Naive thymus-derived CD8-positive, alpha-beta T cell (primary cell): ENCODE measurements at regions not wholly inside any gene's neighbourhood (a gene's known extent, or its start where the extent isn't known, plus 50 kb on each side); places are given as distances from the start of the nearest gene placed in this dataset.

Experiments used
- ATAC-seq, 2 donors: fragments of 150-1000 bp; cut with Tn5 transposase in 1 of 2; sonication (Bioruptor Pico), chemical (Tn5 transposase) in 1 of 2; 1 replicate in 1 of 2; 2 replicates in 1 of 2; pipeline ENCODE4 v1.10.0; 2021; ENCODE audit warnings: mild to moderate bottlenecking in 2 of 2, moderate library complexity in 2 of 2
- POLR2A ChIA-PET: fragments of 350-600 bp; sonication (Branson Sonifier 250); formaldehyde crosslinking; loops from one replicate; lab custom pipeline; 2021; ENCODE audit warnings: antibody characterized with exemption; lab: Charles Lee
- DNase-seq, 10 donors: peaks; one replicate each; pipeline versions ENCODE4 v3.0.0 to v3.0.0-alpha.2; 2020 to 2022
- H3K27ac Mint-ChIP-seq, 10 donors: one replicate each; pipeline ENCODE4 v1.8.0; 2020 to 2022; ENCODE audit warnings: mild to moderate bottlenecking in 10 of 10, mixed read lengths in 10 of 10, moderate library complexity in 4 of 10, inconsistent platforms in 1 of 10
- H3K27me3 Mint-ChIP-seq, 5 donors: one replicate each; pipeline ENCODE4 v1.8.0; 2021 to 2022; ENCODE audit warnings: mixed read lengths in 5 of 5
- H3K36me3 Mint-ChIP-seq, 3 donors: one replicate each; pipeline ENCODE4 v1.8.0; 2020 to 2022; ENCODE audit warnings: mixed read lengths in 3 of 3, mild to moderate bottlenecking in 2 of 3, inconsistent platforms in 1 of 3
- H3K4me1 Mint-ChIP-seq, 4 donors: one replicate each; pipeline ENCODE4 v1.8.0; 2021 to 2022; ENCODE audit warnings: mixed read lengths in 4 of 4
- H3K4me3 Mint-ChIP-seq, 10 donors: one replicate each; pipeline ENCODE4 v1.8.0; 2020 to 2022; ENCODE audit warnings: mild to moderate bottlenecking in 10 of 10, mixed read lengths in 10 of 10, moderate library complexity in 6 of 10, inconsistent platforms in 1 of 10
- H3K9me3 Mint-ChIP-seq, 9 donors: one replicate each; pipeline ENCODE4 v1.8.0; 2020 to 2022; ENCODE audit warnings: mixed read lengths in 9 of 9, mild to moderate bottlenecking in 3 of 9, inconsistent platforms in 1 of 9, moderate library complexity in 1 of 9

GRCh38 chr14:98977451-98977850 is 294.5 kb downstream of the BCL11B start:
- H3K9me3 Mint-ChIP-seq = peaks cover 3 to 26% (median 12%) of the 10 kb centered on the region in 9 donors
- POLR2A ChIA-PET = no interaction called here
- ATAC-seq (no peak), DNase-seq (no peak)
- H3K27ac Mint-ChIP-seq = no peak overlapping the region
- H3K27me3 Mint-ChIP-seq = no peaks in the 10 kb centered on the region
- H3K36me3 Mint-ChIP-seq = peaks cover 0 to 19% (median 9%) of the 10 kb centered on the region in 3 donors
- no peak overlapping the region for H3K4me3 Mint-ChIP-seq
- H3K4me1 Mint-ChIP-seq = peaks cover 3 to 8% (median 4%) of the 10 kb centered on the region in 4 donors

- Mint-ChIP-seq H3K27ac (peak overlapping the region in 8 of 10 donors; percentile 28 to 89 (median 86)), H3K36me3 (peaks cover 0 to 12% (median 6%) of the 10 kb centered on the region in 3 donors), H3K4me1 (peaks cover 28 to 47% (median 39%) of the 10 kb centered on the region in 4 donors), H3K4me3 (peak overlapping the region in 3 of 10 donors; percentile 4 to 27 (median 13)), H3K9me3 (peaks cover 0 to 21% (median 10%) of the 10 kb centered on the region in 9 donors), H3K27me3 (no peaks in the 10 kb centered on the region)
- DNase-seq (no peak), ATAC-seq (no peak)
- POLR2A ChIA-PET = interaction anchor here (1.1 kb wide), 1 partner anchor 51 kb away, joined by 5 read pairs; no protein-coding TSS in a partner anchor
These were observed 289.0 kb downstream of the BCL11B start for GRCh38 chr14:98982986-98983385.

GRCh38 chr14:98984027-98984718 is 287.8 kb downstream of the BCL11B start:
- Mint-ChIP-seq H3K27ac (peak overlapping the region; percentile 89 to 98 (median 94)), H3K9me3 (peaks cover 0 to 14% (median 4%) of the 10 kb centered on the region in 9 donors), H3K36me3 (peaks cover 0 to 7% (median 0%) of the 10 kb centered on the region in 3 donors), H3K4me1 (peaks cover 35 to 49% (median 39%) of the 10 kb centered on the region in 4 donors), H3K4me3 (peak overlapping the region; percentile 68 to 89 (median 84)), H3K27me3 (no peaks in the 10 kb centered on the region)
- POLR2A ChIA-PET = interaction anchor here (0.6 to 1.5 kb wide), 9 partner anchors 10 to 288 kb away, joined by 3 to 5 read pairs (median 4); partner anchors contain the start of gene BCL11B
- no peak for DNase-seq
- ATAC-seq = peak in 1 of 2 donors; percentile 64

GRCh38 chr14:98984719-98985041 is 287.3 kb downstream of the BCL11B start:
- H3K27me3 Mint-ChIP-seq = no peaks in the 10 kb centered on the region
- POLR2A ChIA-PET = interaction anchor here (0.6 to 1.5 kb wide), 8 partner anchors 10 to 789 kb away, joined by 3 to 5 read pairs (median 4); no protein-coding TSS in a partner anchor
- DNase-seq = peak; percentile 34 to 86 (median 66)
- H3K4me1 Mint-ChIP-seq = peaks cover 35 to 49% (median 39%) of the 10 kb centered on the region in 4 donors
- H3K36me3 Mint-ChIP-seq = peaks cover 0 to 4% (median 0%) of the 10 kb centered on the region in 3 donors
- peak; percentile 96 for ATAC-seq
- peak overlapping the region; percentile 89 to 98 (median 94) for H3K27ac Mint-ChIP-seq
- H3K9me3 Mint-ChIP-seq = peaks cover 0 to 14% (median 4%) of the 10 kb centered on the region in 9 donors
- H3K4me3 Mint-ChIP-seq = peak overlapping the region; percentile 68 to 89 (median 84)

- POLR2A ChIA-PET = interaction anchor here (1.7 kb wide), 1 partner anchor 9 kb away, joined by 5 read pairs; no protein-coding TSS in a partner anchor
- no peaks in the 10 kb centered on the region for H3K27me3 Mint-ChIP-seq
- ATAC-seq (no peak), DNase-seq (no peak)
- peaks cover 21 to 27% (median 25%) of the 10 kb centered on the region in 4 donors for H3K4me1 Mint-ChIP-seq
- peak overlapping the region in 8 of 10 donors; percentile 39 to 96 (median 88) for H3K27ac Mint-ChIP-seq
- H3K36me3 Mint-ChIP-seq = no peaks in the 10 kb centered on the region
- peak overlapping the region in 5 of 10 donors; percentile 58 to 71 (median 69) for H3K4me3 Mint-ChIP-seq
- H3K9me3 Mint-ChIP-seq = no peaks in the 10 kb centered on the region
These were observed 278.2 kb downstream of the BCL11B start for GRCh38 chr14:98993818-98994217.

- H3K27ac Mint-ChIP-seq = peak overlapping the region; percentile 17 to 96 (median 84)
- DNase-seq = peak in 3 of 10 donors; percentile 9 to 29 (median 20)
- H3K4me1 Mint-ChIP-seq = peaks cover 21 to 26% (median 25%) of the 10 kb centered on the region in 4 donors
- POLR2A ChIA-PET = interaction anchor here (0.8 to 1.7 kb wide), 2 partner anchors 10 to 82 kb away, joined by 4 to 5 read pairs; no protein-coding TSS in a partner anchor
- no peaks in the 10 kb centered on the region for H3K9me3 Mint-ChIP-seq
- peak overlapping the region; percentile 39 to 79 (median 67) for H3K4me3 Mint-ChIP-seq
- ATAC-seq = peak; percentile 46 to 52
- no peaks in the 10 kb centered on the region for H3K36me3 Mint-ChIP-seq
- H3K27me3 Mint-ChIP-seq = no peaks in the 10 kb centered on the region
These were observed 277.4 kb downstream of the BCL11B start for GRCh38 chr14:98994561-98994960.

- POLR2A ChIA-PET = no interaction called here
- H3K9me3 Mint-ChIP-seq = no peaks in the 10 kb centered on the region
- H3K27ac Mint-ChIP-seq = peak overlapping the region in 2 of 10 donors; percentile 1 to 31
- H3K27me3 Mint-ChIP-seq = no peaks in the 10 kb centered on the region
- no peak for DNase-seq
- no peaks in the 10 kb centered on the region for H3K36me3 Mint-ChIP-seq
- no peak overlapping the region for H3K4me3 Mint-ChIP-seq
- H3K4me1 Mint-ChIP-seq = peaks cover 16 to 26% (median 23%) of the 10 kb centered on the region in 4 donors
- ATAC-seq = no peak
These were observed 274.3 kb downstream of the BCL11B start for GRCh38 chr14:98997526-98998205.

GRCh38 chr14:98999345-98999744 is 272.7 kb downstream of the BCL11B start:
- DNase-seq = no peak
- peaks cover 13 to 22% (median 15%) of the 10 kb centered on the region in 4 donors for H3K4me1 Mint-ChIP-seq
- no peak overlapping the region for H3K27ac Mint-ChIP-seq
- no peak for ATAC-seq
- no peak overlapping the region for H3K4me3 Mint-ChIP-seq
- no peaks in the 10 kb centered on the region for H3K9me3 Mint-ChIP-seq
- POLR2A ChIA-PET = no interaction called here
- H3K27me3 Mint-ChIP-seq = no peaks in the 10 kb centered on the region
- no peaks in the 10 kb centered on the region for H3K36me3 Mint-ChIP-seq

GRCh38 chr14:98999901-99000300 is 272.1 kb downstream of the BCL11B start:
- H3K27ac Mint-ChIP-seq = no peak overlapping the region
- POLR2A ChIA-PET = no interaction called here
- H3K27me3 Mint-ChIP-seq = no peaks in the 10 kb centered on the region

GRCh38 chr14:99001241-99001640 is 270.8 kb downstream of the BCL11B start:
- no peak for DNase-seq
- POLR2A ChIA-PET = no interaction called here
- H3K27ac Mint-ChIP-seq = peak overlapping the region in 1 of 10 donors; percentile 11
- peaks cover 0 to 7% (median 4%) of the 10 kb centered on the region in 4 donors for H3K4me1 Mint-ChIP-seq
- H3K27me3 Mint-ChIP-seq = no peaks in the 10 kb centered on the region
- no peaks in the 10 kb centered on the region for H3K36me3 Mint-ChIP-seq
- no peaks in the 10 kb centered on the region for H3K9me3 Mint-ChIP-seq
- no peak for ATAC-seq
- H3K4me3 Mint-ChIP-seq = no peak overlapping the region

More at GRCh38 chr14:98999901-99000300, 272.1 kb downstream of the BCL11B start:
- ATAC-seq (no peak), DNase-seq (no peak)
- Mint-ChIP-seq H3K36me3 (no peaks in the 10 kb centered on the region), H3K4me3 (no peak overlapping the region), H3K9me3 (no peaks in the 10 kb centered on the region), H3K4me1 (peaks cover 8 to 17% (median 10%) of the 10 kb centered on the region in 4 donors)

- POLR2A ChIA-PET = no interaction called here
- no peak overlapping the region for H3K4me3 Mint-ChIP-seq
- no peaks in the 10 kb centered on the region for H3K36me3 Mint-ChIP-seq
- H3K9me3 Mint-ChIP-seq = no peaks in the 10 kb centered on the region
- DNase-seq = no peak
- H3K27ac Mint-ChIP-seq = no peak overlapping the region
- H3K4me1 Mint-ChIP-seq = peaks cover 0 to 14% (median 5%) of the 10 kb centered on the region in 4 donors
- ATAC-seq = no peak
- H3K27me3 Mint-ChIP-seq = no peaks in the 10 kb centered on the region
These were observed 268.4 kb downstream of the BCL11B start for GRCh38 chr14:99003646-99004045.

GRCh38 chr14:99004112-99004511 is 267.9 kb downstream of the BCL11B start:
- Mint-ChIP-seq H3K4me1 (peaks cover under 1 to 16% (median 10%) of the 10 kb centered on the region in 4 donors), H3K27me3 (no peaks in the 10 kb centered on the region), H3K4me3 (no peak overlapping the region), H3K9me3 (no peaks in the 10 kb centered on the region), H3K27ac (no peak overlapping the region), H3K36me3 (no peaks in the 10 kb centered on the region)
- POLR2A ChIA-PET = no interaction called here
- ATAC-seq (no peak), DNase-seq (no peak)
